NCI-H69 (cell line): ENCODE measurements at regions not wholly inside any gene's neighbourhood (a gene's known extent, or its start where the extent isn't known, plus 50 kb on each side); places are given as distances from the start of the nearest gene placed in this dataset.
"Not testable (repeated sequence)": the region's sequence is repeated elsewhere in the genome, so short reads cannot be mapped to it uniquely, and the experiment has no call there.

Experiments used
- DNase-seq: peaks from one replicate; lab custom pipeline; 2025; lab: John Stamatoyannopoulos, UW

DNA sequence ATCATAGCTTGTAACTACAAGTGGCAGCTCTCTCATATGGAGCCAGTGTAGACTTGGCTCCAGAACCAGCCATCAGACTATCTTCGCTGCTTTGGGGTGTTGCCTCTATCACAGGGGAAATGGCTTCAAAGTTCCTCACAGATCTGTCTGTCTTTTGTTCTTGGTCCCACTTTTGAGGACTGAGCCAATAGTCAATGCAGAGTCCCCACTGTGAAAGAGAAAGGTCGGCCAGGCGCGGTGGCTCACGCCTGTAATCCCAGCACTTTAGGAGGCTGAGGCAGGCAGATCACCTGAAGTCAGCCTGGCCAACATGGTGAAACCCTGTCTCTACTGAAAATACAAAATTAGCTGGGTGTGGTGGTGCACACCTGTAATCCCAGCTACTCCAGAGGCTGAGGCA, 86.9 kb upstream of the FZD7 start:
- DNase-seq: not testable (repeated sequence)

GRCh38 chr2:201947287-201947686, 86.4 kb upstream of the FZD7 start:
- DNase-seq: no peak

- peak; percentile 92 for DNase-seq
These were observed 84.3 kb upstream of the FZD7 start for GRCh38 chr2:201949181-201949926.

DNA sequence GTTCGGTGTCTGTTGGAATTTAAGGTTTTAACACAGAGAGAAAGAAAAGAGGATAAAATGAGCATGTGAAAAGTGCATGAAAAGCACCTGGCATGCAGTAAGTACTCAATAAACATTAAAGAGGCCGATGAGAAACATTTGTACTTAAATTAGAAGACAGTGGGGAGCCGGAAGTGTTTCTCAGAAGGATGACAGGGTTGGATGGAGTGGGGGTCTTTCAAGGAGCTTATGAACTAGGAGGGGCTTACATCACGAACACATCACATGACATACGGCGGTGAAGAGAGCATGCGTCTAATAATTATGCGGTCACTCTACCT, 83.8 kb upstream of the FZD7 start:
- DNase-seq: no peak

- DNase-seq: no peak
These were observed 83.0 kb upstream of the FZD7 start for GRCh38 chr2:201950606-201951005.

- DNase-seq: peak; percentile 90
These were observed 81.5 kb upstream of the FZD7 start for GRCh38 chr2:201952187-201952586.

- DNase-seq: no peak
These were observed 80.3 kb upstream of the FZD7 start for GRCh38 chr2:201953396-201953795.

DNA sequence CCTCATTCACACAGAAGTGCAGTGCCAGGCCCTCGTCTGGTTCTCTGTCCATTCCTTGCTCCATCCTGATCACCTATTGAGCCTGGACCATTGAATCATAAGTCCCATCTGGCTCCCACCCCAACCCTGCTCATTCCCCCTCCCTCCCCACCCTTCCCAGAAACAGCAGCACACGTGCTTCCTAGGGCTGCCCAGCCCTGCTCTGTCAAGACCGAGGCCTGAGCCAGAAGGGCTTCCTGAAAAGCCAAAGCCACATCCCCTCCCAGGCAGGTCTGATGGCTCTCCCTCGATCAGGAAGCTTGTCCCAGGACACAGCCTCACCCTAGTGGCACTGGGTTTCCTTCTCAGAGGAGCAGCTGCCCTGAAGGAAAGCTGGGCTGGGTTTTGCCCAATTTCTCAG, 79.8 kb upstream of the FZD7 start:
- DNase-seq: no peak

GRCh38 chr2:201955231-201955630, 78.4 kb upstream of the FZD7 start:
- DNase-seq: no peak

- DNase-seq: peak; percentile 33
These were observed 77.9 kb upstream of the FZD7 start for GRCh38 chr2:201955702-201956141.

DNA sequence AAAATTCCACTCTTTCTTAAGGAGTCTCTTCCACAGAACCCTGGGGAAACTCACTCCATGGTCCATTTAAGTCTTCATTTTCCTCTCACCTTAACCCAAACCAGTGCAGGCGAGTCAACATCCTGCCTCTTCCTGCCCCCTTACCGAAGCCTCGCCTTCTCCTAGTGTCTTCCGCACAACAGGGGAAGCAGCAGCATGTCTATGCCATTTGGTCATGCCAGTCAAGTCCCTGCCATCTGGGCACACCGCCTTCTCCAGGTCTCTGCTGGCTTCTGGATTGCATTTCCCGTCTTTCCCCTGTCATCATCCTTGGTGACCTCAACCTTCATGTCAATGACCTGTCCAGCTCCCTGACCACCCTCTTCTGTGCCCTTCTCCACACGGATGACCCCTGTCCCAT, 77.3 kb upstream of the FZD7 start:
- no peak for DNase-seq

GRCh38 chr2:201957091-201957490, 76.6 kb upstream of the FZD7 start:
- no peak for DNase-seq

GRCh38 chr2:201959198-201959597, 74.5 kb upstream of the FZD7 start:
- no peak for DNase-seq

DNA sequence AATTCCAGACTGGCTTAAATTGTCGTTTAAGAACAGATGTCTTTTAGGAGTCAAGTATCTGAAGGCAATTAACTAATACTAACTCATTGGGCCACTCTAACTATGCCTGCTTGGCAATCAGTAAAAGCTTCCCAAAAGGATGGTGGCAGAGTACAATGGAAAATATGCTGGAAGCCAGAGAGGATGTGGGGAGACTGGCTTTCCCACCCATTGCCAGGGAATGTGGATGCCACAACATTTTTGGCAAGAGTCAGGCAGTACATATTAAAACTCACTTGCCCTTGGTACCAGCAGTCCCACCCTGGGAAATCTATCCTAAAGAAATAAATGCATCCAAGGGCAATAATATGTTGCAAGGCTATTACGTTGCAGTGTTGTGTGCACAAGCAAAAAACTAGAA, 74.0 kb upstream of the FZD7 start:
- no peak for DNase-seq

DNA sequence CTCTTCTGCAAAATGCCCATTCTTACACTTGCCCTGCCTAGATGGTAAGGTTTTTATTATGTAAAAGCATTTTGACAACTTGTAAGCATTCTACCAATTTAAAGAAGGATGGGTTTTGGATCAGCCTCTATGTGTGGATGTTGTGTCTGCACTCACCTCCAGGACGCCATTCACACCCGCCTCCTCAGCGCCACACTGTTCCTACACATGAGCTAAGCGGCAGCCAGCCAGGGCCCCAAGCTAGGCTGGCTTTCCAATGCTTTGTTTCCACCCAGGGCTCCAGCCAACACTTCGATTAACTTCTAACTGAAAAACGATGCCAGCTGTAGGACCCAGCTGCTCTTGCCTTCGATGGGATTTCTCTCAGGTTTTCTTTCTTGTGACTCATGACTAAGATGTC, 73.3 kb upstream of the FZD7 start:
- DNase-seq: no peak

DNA sequence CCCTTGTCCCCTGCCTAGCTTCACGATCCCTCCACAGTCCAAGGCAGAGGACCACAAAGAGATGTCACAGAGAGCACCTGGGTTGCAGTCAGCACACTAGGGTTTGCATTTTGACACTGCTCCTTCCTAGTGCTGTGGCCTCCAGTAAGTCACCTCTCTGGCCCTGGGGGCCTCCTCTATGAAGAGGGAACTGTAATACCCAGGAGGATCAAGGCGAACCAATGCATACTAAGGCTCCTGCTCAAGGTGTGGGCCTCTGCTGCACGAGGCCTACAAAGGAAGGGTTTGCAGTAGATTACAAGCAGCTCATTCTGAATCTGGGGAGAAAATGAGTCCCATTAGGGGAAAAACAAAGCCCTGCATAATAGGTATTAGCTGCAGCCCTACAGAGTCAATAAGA, 72.3 kb upstream of the FZD7 start:
- DNase-seq: no peak

GRCh38 chr2:201962774-201963562, 70.7 kb upstream of the FZD7 start:
- peak; percentile 94 for DNase-seq

DNA sequence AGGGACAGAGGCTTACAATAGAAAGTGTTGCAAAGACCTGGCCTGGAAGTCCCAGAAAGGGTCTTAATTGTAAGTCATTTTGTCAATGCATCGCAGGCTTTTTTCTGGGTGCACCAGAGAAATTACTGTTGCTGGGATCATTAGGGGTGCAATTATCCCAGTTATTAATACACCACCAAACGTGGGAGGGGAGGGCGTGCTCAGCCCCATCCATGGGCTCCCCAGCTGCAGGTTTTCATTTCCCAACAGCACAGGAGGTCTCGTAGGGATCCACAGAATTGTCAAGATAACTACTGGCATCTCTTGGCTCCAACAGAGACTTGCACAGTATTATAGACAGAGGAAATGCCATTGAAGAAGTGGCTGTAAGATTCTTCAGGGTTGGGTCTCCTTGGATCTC, 69.6 kb upstream of the FZD7 start:
- DNase-seq: no peak

DNA sequence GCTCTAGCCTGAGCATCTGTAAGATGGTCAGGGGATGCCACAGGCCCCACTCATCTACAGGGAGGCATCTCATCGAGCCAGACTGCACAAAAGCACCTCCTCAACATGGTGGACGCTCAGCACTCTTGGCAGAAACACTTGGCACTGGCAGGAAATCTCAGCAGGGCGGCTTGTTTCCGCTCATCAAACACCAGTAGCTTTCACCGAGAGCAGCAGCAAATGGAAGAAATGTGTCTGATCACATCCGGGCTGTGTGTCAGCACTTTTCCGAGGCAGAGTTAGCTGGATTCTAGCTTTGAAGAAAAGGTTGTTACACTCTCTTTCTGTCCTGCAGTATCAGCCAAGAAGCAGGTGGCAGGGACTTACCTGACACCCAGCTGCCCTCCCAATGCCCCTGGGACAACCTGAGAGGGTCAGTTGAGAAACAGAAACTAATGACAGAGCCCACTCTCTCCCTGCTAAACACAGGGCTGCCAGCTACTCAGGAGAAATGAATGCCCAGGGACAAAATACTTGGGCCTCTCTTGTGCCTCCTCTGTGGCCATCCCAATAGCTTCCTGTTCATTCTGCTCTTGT, 68.9 kb upstream of the FZD7 start:
- peak; percentile 84 for DNase-seq

- peak; percentile 7 for DNase-seq
These were observed 68.1 kb upstream of the FZD7 start for GRCh38 chr2:201965550-201965949.

- peak; percentile 79 for DNase-seq
These were observed 66.8 kb upstream of the FZD7 start for GRCh38 chr2:201966691-201967438.

DNA sequence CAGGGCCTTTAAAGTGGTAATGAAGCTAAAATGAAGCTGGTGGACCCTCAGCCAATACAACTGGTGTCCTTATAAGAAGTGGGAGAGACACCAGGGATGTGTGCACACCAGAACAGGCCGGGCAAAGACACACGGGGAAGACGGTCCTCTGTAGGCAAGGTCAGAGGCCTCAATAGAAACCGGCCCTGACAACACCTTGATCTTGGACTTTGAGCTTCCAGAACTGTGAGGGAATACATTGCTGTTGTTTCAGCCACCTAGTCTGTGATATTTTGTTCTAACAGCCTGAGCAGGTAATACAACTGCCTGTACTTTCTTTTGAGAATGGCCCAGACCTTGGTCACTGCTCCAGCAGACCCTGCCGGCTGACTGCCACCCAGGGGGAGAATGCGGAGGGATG, 65.6 kb upstream of the FZD7 start:
- no peak for DNase-seq

DNA sequence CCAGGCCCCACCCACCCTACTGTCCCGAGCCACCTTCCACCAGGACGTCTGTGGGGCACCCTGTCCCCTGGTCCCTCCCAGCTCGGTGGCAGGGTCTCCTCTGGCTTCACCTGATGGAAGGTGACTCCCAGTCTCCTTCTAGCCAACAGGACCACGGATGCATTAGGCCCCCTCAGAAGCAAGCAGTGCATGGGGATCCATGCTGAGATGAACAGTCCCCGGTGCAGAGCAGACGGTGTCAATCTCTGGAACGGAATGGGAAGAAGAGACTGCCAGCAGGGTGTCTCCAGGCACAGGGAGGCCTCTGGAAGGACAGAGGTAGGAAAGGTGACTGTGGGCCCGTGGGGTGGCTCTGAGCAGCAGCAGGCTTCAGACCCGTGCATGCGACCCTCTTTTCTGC, 65.2 kb upstream of the FZD7 start:
- DNase-seq: no peak
